ENCODE measurements at regions not wholly inside any gene's neighbourhood (a gene's known extent, or its start where the extent isn't known, plus 50 kb on each side); places are given as distances from the start of the nearest gene placed in this dataset.

DNA sequence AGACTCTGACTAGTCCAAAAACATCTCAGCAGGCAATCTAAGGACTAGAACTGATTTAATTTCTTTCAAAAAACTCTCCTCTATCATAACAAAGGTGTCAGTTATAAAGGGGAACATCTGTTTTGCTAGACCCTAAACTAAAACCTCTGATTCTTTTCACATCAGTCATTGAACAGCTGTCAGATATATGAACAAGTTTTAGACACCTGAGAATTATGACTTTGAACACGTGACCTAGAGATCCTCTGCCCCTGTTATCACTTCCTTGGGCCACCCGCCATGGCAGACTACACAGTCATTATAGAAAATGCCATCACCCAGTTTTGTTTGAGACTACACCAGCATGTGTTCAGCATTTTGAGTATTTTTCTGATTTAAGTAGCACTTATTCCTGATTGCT lies 282.3 kb upstream of the TBL1XR1 start:
- no peak overlapping the region for H3K4me2 ChIP-seq (ENCODE audit: insufficient read depth in 1 of 2, low read depth in 2 of 2, low read length in 2 of 2)
- TF ChIP-seq RFX5 (IDR thresholded peaks at IDR 0.05; ENCODE audit: borderline replicate concordance, low read depth, low read length) (no peak), GABPA (IDR thresholded peaks at IDR 0.05; ENCODE audit: borderline replicate concordance, insufficient read depth, low read length) (no peak), RNF2 (IDR thresholded peaks at IDR 0.05; ENCODE audit: borderline replicate concordance, low read depth, low read length, missing control alignments, poor library complexity, severe bottlenecking) (no peak), NRF1 (IDR thresholded peaks at IDR 0.05; ENCODE audit: low read depth, low read length) (no peak), PHF8 (conservative IDR thresholded peaks at IDR 0.05; ENCODE audit: low read depth, low read length) (no peak), BRCA1 (IDR thresholded peaks at IDR 0.05; ENCODE audit: low read depth, low read length) (no peak), SUZ12 (IDR thresholded peaks at IDR 0.05; ENCODE audit: low read length) (no peak), KDM5A (IDR thresholded peaks at IDR 0.05; ENCODE audit: low read length) (no peak), KDM1A (IDR thresholded peaks at IDR 0.05; ENCODE audit: borderline replicate concordance, low read length) (no peak), TBP (IDR thresholded peaks at IDR 0.05; ENCODE audit: low read depth, low read length) (no peak), CHD1 (IDR thresholded peaks at IDR 0.05; ENCODE audit: low read depth, low read length) (no peak)
- TF ChIP-seq, protein P1, sequence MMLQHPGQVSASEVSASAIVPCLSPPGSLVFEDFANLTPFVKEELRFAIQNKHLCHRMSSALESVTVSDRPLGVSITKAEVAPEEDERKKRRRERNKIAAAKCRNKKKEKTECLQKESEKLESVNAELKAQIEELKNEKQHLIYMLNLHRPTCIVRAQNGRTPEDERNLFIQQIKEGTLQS (IDR thresholded peaks at IDR 0.05; ENCODE audit: insufficient read depth, low read depth, low read length) = no peak
- no peaks in the 10 kb centered on the region for H3K23me2 ChIP-seq (ENCODE audit: low read depth, low read length)
- H2BK120ac ChIP-seq (replicated peaks; ENCODE audit: low read depth, low read length) = no peak overlapping the region
- no peaks in the 10 kb centered on the region for H3K36me3 ChIP-seq (ENCODE audit: control insufficient read depth in 2 of 4, insufficient read depth in 4 of 4, low read length in 3 of 4)
- no peak overlapping the region for H3K4me3 ChIP-seq (ENCODE audit: extremely low read depth in 1 of 4, insufficient read depth in 2 of 4, low read depth in 3 of 4, low read length in 4 of 4)
- ChIA-PET POLR2A (ENCODE audit: partially characterized antibody) (no interaction called here), CTCF (ENCODE audit: partially characterized antibody) (no interaction called here)
- no peak overlapping the region for H3K14ac ChIP-seq (ENCODE audit: insufficient read length)
- H2AFZ ChIP-seq (ENCODE audit: low read length) = no peak overlapping the region
- no peak overlapping the region for H4K5ac ChIP-seq (ENCODE audit: insufficient read length, low read depth, low read length)
- H4K91ac ChIP-seq (replicated peaks; ENCODE audit: insufficient read length, low read length) = no peak overlapping the region
- H3K4me1 ChIP-seq (replicated peaks in 1 of 4; ENCODE audit: control insufficient read depth in 3 of 4, insufficient read depth in 4 of 4, low read length in 3 of 4) = no peaks in the 10 kb centered on the region
- no peak overlapping the region for H2BK5ac ChIP-seq (ENCODE audit: low read depth, low read length)
- no peaks in the 10 kb centered on the region for H3K79me1 ChIP-seq (ENCODE audit: low read depth, low read length)
- no peak overlapping the region for H4K8ac ChIP-seq (ENCODE audit: extremely low read depth, insufficient read depth, low read length)
- H3K18ac ChIP-seq (ENCODE audit: extremely low read depth, low read length) = no peak overlapping the region
- 94% methylated on average over 2 of the region's 2 CpGs; no CpG with 5 or more reads in 1 of the 2 experiments for WGBS, 2 experiments (ENCODE audit: extremely low coverage in 1 of 2, insufficient coverage in 1 of 2, insufficient read length in 1 of 2, insufficient replicate concordance in 2 of 2, low coverage in 1 of 2, low lambda C conversion rate in 2 of 2, missing lambda C conversion rate in 1 of 2)
- H3K9ac ChIP-seq (replicated peaks in 1 of 4; ENCODE audit: extremely low read depth in 1 of 4, low read depth in 3 of 4, low read length in 3 of 4) = no peak overlapping the region
- no peaks in the 10 kb centered on the region for H4K20me1 ChIP-seq (replicated peaks in 1 of 2; ENCODE audit: control insufficient read depth in 1 of 2, insufficient read depth in 2 of 2, low read length in 2 of 2)
- DNase-seq (ENCODE audit: low read depth in 1 of 2, low spot score in 2 of 2) = no peak
- H3K4ac ChIP-seq (replicated peaks; ENCODE audit: insufficient read length, low read depth, low read length) = no peak overlapping the region
- no peaks in the 10 kb centered on the region for H3K9me3 ChIP-seq (ENCODE audit: insufficient read depth in 2 of 2, low read depth in 1 of 2, low read length in 1 of 2)
- H3K23ac ChIP-seq (ENCODE audit: insufficient read length) = no peak overlapping the region
- H2BK15ac ChIP-seq (ENCODE audit: low read length) = no peak overlapping the region
- no peak for FAIRE-seq
- no peaks in the 10 kb centered on the region for H3K27me3 ChIP-seq (replicated peaks in 1 of 4; ENCODE audit: control insufficient read depth in 3 of 4, extremely low read depth in 1 of 4, insufficient read depth in 3 of 4, low read length in 3 of 4)
- H2AK5ac ChIP-seq (ENCODE audit: low read depth, low read length) = no peak overlapping the region
- H3K56ac ChIP-seq (replicated peaks; ENCODE audit: insufficient read length, low read depth, low read length) = no peak overlapping the region
- no peak overlapping the region for H2BK20ac ChIP-seq (ENCODE audit: low read length)
- no peak overlapping the region for H3K27ac ChIP-seq (ENCODE audit: low read depth, low read length)
- no peaks in the 10 kb centered on the region for H3K79me2 ChIP-seq (ENCODE audit: control insufficient read depth in 1 of 2, insufficient read depth in 2 of 2, low read length in 2 of 2)
- no peak overlapping the region for H2BK12ac ChIP-seq (ENCODE audit: low read depth, low read length)
